ENCODE measurements at regions not wholly inside any gene's neighbourhood (a gene's known extent, or its start where the extent isn't known, plus 50 kb on each side); places are given as distances from the start of the nearest gene placed in this dataset.

DNA sequence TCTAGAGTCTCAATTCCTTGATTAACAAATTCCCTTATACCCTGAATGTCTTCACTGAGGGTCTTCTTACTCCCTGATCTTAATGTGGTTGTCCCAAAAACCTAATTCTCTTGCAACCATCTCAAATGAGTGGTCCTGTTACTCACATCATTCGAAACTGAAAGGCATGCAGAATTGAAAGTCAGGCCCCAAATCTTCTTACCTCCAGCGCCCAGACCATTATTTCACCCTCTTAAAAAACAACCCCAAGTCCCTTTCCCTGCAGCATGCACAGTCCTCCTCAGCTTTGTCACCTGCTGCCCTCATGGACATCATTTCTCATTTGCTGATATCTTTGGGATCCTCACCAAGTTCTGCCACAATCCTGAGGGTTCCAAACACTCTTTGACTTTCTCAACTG lies 230.1 kb downstream of the SEC16B start:
- no peak for TF ChIP-seq RAD21 (IDR thresholded peaks at IDR 0.05)
- TF ChIP-seq, protein P1, sequence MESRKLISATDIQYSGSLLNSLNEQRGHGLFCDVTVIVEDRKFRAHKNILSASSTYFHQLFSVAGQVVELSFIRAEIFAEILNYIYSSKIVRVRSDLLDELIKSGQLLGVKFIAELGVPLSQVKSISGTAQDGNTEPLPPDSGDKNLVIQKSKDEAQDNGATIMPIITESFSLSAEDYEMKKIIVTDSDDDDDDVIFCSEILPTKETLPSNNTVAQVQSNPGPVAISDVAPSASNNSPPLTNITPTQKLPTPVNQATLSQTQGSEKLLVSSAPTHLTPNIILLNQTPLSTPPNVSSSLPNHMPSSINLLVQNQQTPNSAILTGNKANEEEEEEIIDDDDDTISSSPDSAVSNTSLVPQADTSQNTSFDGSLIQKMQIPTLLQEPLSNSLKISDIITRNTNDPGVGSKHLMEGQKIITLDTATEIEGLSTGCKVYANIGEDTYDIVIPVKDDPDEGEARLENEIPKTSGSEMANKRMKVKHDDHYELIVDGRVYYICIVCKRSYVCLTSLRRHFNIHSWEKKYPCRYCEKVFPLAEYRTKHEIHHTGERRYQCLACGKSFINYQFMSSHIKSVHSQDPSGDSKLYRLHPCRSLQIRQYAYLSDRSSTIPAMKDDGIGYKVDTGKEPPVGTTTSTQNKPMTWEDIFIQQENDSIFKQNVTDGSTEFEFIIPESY (IDR thresholded peaks at IDR 0.05) = no peak
